Neuron (in vitro differentiated cells): ENCODE measurements at regions not wholly inside any gene's neighbourhood (a gene's known extent, or its start where the extent isn't known, plus 50 kb on each side); places are given as distances from the start of the nearest gene placed in this dataset.
"Not testable (repeated sequence)": the region's sequence is repeated elsewhere in the genome, so short reads cannot be mapped to it uniquely, and the experiment has no call there.

ENCODE experiments used
- H2AFZ ChIP-seq: one replicate; pipeline ENCODE4 v1.6.1; 2013; ENCODE audit warnings: low read depth, mild to moderate bottlenecking, inconsistent platforms, low read length, moderate library complexity
- H3K27me3 ChIP-seq: one replicate; pipeline ENCODE4 v1.6.1; 2013; ENCODE audit warnings: low read length; ENCODE audit not compliant: insufficient read depth
- H3K36me3 ChIP-seq: one replicate; pipeline ENCODE4 v1.6.1; 2013; ENCODE audit warnings: low read length; ENCODE audit not compliant: insufficient read depth
- H3K4me1 ChIP-seq: one replicate; pipeline ENCODE4 v1.6.1; 2013; ENCODE audit warnings: low read length; ENCODE audit not compliant: insufficient read depth
- H3K4me3 ChIP-seq: 2 replicates; pipeline ENCODE4 v1.5.1; 2013; ENCODE audit warnings: mild to moderate bottlenecking, low read length, moderate library complexity
- H3K9me3 ChIP-seq: one replicate; pipeline ENCODE4 v1.6.1; 2013; ENCODE audit warnings: low read length

- H2AFZ ChIP-seq, H3K4me1 ChIP-seq, H3K9me3 ChIP-seq, H3K36me3 ChIP-seq, H3K4me3 ChIP-seq: not testable (repeated sequence)
- H3K27me3 ChIP-seq = peaks cover 45% of the 10 kb centered on the region
Measured at GRCh38 chr12:54105809-54106208, 52.2 kb downstream of the HOXC4 start.

- not testable (repeated sequence) for H3K36me3 ChIP-seq, H3K4me3 ChIP-seq, H3K4me1 ChIP-seq, H3K9me3 ChIP-seq, H2AFZ ChIP-seq
- peaks cover 42% of the 10 kb centered on the region for H3K27me3 ChIP-seq
Measured at GRCh38 chr12:54106252-54106651, 52.6 kb downstream of the HOXC4 start.

GRCh38 chr12:54106803-54107579 is 53.4 kb downstream of the HOXC4 start:
- H3K27me3 ChIP-seq = peaks cover 37% of the 10 kb centered on the region
- H3K4me3 ChIP-seq, H3K4me1 ChIP-seq, H3K36me3 ChIP-seq, H2AFZ ChIP-seq, H3K9me3 ChIP-seq: not testable (repeated sequence)

GRCh38 chr12:54112336-54112735 is 58.7 kb downstream of the HOXC4 start:
- H3K4me3 ChIP-seq, H3K4me1 ChIP-seq, H3K36me3 ChIP-seq, H2AFZ ChIP-seq, H3K9me3 ChIP-seq: not testable (repeated sequence)
- peaks cover 29% of the 10 kb centered on the region for H3K27me3 ChIP-seq

GRCh38 chr12:54116055-54116454 is 62.4 kb downstream of the HOXC4 start:
- H3K9me3 ChIP-seq, H3K36me3 ChIP-seq, H3K4me1 ChIP-seq, H3K4me3 ChIP-seq, H2AFZ ChIP-seq: not testable (repeated sequence)
- peaks cover 21% of the 10 kb centered on the region for H3K27me3 ChIP-seq

- H3K9me3 ChIP-seq, H3K36me3 ChIP-seq, H2AFZ ChIP-seq, H3K4me3 ChIP-seq, H3K4me1 ChIP-seq: not testable (repeated sequence)
- H3K27me3 ChIP-seq = peaks cover 29% of the 10 kb centered on the region
Measured at GRCh38 chr12:54117392-54117791, 63.8 kb downstream of the HOXC4 start.

GRCh38 chr12:54119082-54119481 is 65.4 kb downstream of the HOXC4 start:
- H3K4me1 ChIP-seq, H3K9me3 ChIP-seq, H3K36me3 ChIP-seq, H2AFZ ChIP-seq, H3K4me3 ChIP-seq: not testable (repeated sequence)
- H3K27me3 ChIP-seq = peaks cover 30% of the 10 kb centered on the region

- H3K4me3 ChIP-seq, H3K36me3 ChIP-seq, H2AFZ ChIP-seq, H3K9me3 ChIP-seq, H3K4me1 ChIP-seq: not testable (repeated sequence)
- H3K27me3 ChIP-seq = peaks cover 55% of the 10 kb centered on the region
Measured at GRCh38 chr12:54123981-54124380, 64.8 kb downstream of the SMUG1 start.

GRCh38 chr12:54125708-54126028 is 63.1 kb downstream of the SMUG1 start:
- not testable (repeated sequence) for H3K9me3 ChIP-seq, H3K4me3 ChIP-seq, H3K36me3 ChIP-seq, H2AFZ ChIP-seq, H3K4me1 ChIP-seq
- H3K27me3 ChIP-seq = peaks cover 71% of the 10 kb centered on the region

GRCh38 chr12:54126029-54126695 is 62.6 kb downstream of the SMUG1 start:
- Histone ChIP-seq H2AFZ (no peak overlapping the region), H3K27me3 (peaks cover 76% of the 10 kb centered on the region), H3K9me3 (no peaks in the 10 kb centered on the region), H3K36me3 (no peaks in the 10 kb centered on the region), H3K4me3 (no peak overlapping the region), H3K4me1 (peaks cover 4% of the 10 kb centered on the region)

GRCh38 chr12:54126696-54127537 is 61.9 kb downstream of the SMUG1 start:
- Histone ChIP-seq H3K36me3 (no peaks in the 10 kb centered on the region), H3K4me3 (no peak overlapping the region), H3K9me3 (no peaks in the 10 kb centered on the region), H3K27me3 (peaks cover 74% of the 10 kb centered on the region), H2AFZ (no peak overlapping the region), H3K4me1 (peaks cover 4% of the 10 kb centered on the region)

- peaks cover 75% of the 10 kb centered on the region for H3K27me3 ChIP-seq
- peaks cover 4% of the 10 kb centered on the region for H3K4me1 ChIP-seq
- no peaks in the 10 kb centered on the region for H3K9me3 ChIP-seq
- H3K4me3 ChIP-seq = no peak overlapping the region
- H3K36me3 ChIP-seq = no peaks in the 10 kb centered on the region
- H2AFZ ChIP-seq = no peak overlapping the region
Measured at GRCh38 chr12:54127538-54128259, 61.1 kb downstream of the SMUG1 start.

- Histone ChIP-seq H3K36me3 (no peaks in the 10 kb centered on the region), H3K27me3 (peaks cover 81% of the 10 kb centered on the region), H3K4me1 (peaks cover 4% of the 10 kb centered on the region), H2AFZ (no peak overlapping the region), H3K4me3 (no peak overlapping the region), H3K9me3 (no peaks in the 10 kb centered on the region)
Measured at GRCh38 chr12:54128416-54128815, 60.4 kb downstream of the SMUG1 start.
